Mammary epithelial cell (primary cell): ENCODE measurements at regions not wholly inside any gene's neighbourhood (a gene's known extent, or its start where the extent isn't known, plus 50 kb on each side); places are given as distances from the start of the nearest gene placed in this dataset.

Experiments used
- EZH2 ChIP-seq: IDR thresholded peaks from 2 replicates; pipeline ENCODE4 v1.6.1; 2012; ENCODE audit warnings: low read length, inconsistent platforms, borderline replicate concordance
- TF ChIP-seq, protein P1 (sequence below), 2 donors: IDR thresholded peaks in 1 of 2; conservative IDR thresholded peaks in 1 of 2; 2 replicates each; pipeline ENCODE4 v1.5.1; 2011 to 2012; ENCODE audit warnings: inconsistent platforms in 2 of 2, low read length in 2 of 2, mild to moderate bottlenecking in 2 of 2, control low read depth in 1 of 2, low read depth in 1 of 2; ENCODE audit not compliant: insufficient read depth in 1 of 2; ENCODE audit errors: extremely low read depth in 1 of 2

- TF ChIP-seq EZH2: no peak
- TF ChIP-seq, protein P1, sequence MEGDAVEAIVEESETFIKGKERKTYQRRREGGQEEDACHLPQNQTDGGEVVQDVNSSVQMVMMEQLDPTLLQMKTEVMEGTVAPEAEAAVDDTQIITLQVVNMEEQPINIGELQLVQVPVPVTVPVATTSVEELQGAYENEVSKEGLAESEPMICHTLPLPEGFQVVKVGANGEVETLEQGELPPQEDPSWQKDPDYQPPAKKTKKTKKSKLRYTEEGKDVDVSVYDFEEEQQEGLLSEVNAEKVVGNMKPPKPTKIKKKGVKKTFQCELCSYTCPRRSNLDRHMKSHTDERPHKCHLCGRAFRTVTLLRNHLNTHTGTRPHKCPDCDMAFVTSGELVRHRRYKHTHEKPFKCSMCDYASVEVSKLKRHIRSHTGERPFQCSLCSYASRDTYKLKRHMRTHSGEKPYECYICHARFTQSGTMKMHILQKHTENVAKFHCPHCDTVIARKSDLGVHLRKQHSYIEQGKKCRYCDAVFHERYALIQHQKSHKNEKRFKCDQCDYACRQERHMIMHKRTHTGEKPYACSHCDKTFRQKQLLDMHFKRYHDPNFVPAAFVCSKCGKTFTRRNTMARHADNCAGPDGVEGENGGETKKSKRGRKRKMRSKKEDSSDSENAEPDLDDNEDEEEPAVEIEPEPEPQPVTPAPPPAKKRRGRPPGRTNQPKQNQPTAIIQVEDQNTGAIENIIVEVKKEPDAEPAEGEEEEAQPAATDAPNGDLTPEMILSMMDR (conservative IDR thresholded peaks at IDR 0.05 in 1 of 2, IDR thresholded peaks at IDR 0.05 in 1 of 2; ENCODE audit: extremely low read depth in 1 of 2, insufficient read depth in 1 of 2, low read depth in 1 of 2, low read length in 2 of 2): no peak
Observed at GRCh38 chr14:89600029-89600428, 183.0 kb upstream of the FOXN3 start.
